ENCODE measurements at regions not wholly inside any gene's neighbourhood (a gene's known extent, or its start where the extent isn't known, plus 50 kb on each side); places are given as distances from the start of the nearest gene placed in this dataset.
A peak's percentile ranks its signal among the peaks of the same experiment; 100 is the strongest.

GRCh38 chr11:45057938-45058646 is 88.3 kb upstream of the PRDM11 start:
- Mint-ChIP-seq H3K27me3 (peaks cover 9 to 19% (median 12%) of the 10 kb centered on the region in 3 donors), H3K36me3 (no peaks in the 10 kb centered on the region), H3K4me1 (peaks cover 9 to 21% (median 15%) of the 10 kb centered on the region in 3 donors), H3K9me3 (peaks cover 0 to 2% (median 0%) of the 10 kb centered on the region in 7 donors), H3K27ac (no peak overlapping the region), H3K4me3 (no peak overlapping the region)
- DNase-seq, result no peak
- ATAC-seq (ENCODE audit: low read depth in 2 of 2), result no peak

DNA sequence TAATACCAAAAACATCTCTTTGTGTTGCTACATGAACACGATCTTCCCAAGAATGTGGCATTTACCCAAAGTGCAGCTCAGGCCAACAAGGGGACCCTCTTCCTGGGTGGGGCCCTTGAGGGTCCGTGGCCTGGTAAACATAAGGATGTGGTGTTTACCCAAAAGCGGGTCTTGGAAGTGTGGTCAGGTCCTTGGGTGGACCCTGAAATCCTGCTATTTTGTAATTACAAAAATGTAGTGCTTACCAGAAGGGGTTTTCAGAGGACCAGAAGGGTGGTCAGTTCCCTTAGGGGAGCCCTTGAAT is 87.8 kb upstream of the PRDM11 start:
- Mint-ChIP-seq H3K4me1 (peaks cover 7 to 21% (median 13%) of the 10 kb centered on the region in 3 donors), H3K4me3 (no peak overlapping the region), H3K27ac (no peak overlapping the region), H3K36me3 (no peaks in the 10 kb centered on the region), H3K9me3 (peaks cover 0 to 4% (median 2%) of the 10 kb centered on the region in 7 donors), H3K27me3 (peaks cover 7 to 19% (median 11%) of the 10 kb centered on the region in 3 donors)
- DNase-seq (no peak), ATAC-seq (ENCODE audit: low read depth in 2 of 2) (no peak)

GRCh38 chr11:45060707-45061106 is 85.7 kb upstream of the PRDM11 start:
- no peaks in the 10 kb centered on the region for H3K36me3 Mint-ChIP-seq
- H3K27me3 Mint-ChIP-seq, result peaks cover 0 to 4% (median 0%) of the 10 kb centered on the region in 3 donors
- peaks cover 0 to 9% (median 6%) of the 10 kb centered on the region in 7 donors for H3K9me3 Mint-ChIP-seq
- peak overlapping the region in 1 of 6 donors; percentile 37 for H3K27ac Mint-ChIP-seq
- H3K4me3 Mint-ChIP-seq, result no peak overlapping the region
- DNase-seq (no peak), ATAC-seq (ENCODE audit: low read depth in 2 of 2) (no peak)
- peaks cover 0 to 5% (median 0%) of the 10 kb centered on the region in 3 donors for H3K4me1 Mint-ChIP-seq

GRCh38 chr11:45061641-45062040 is 84.8 kb upstream of the PRDM11 start:
- Mint-ChIP-seq H3K4me3 (no peak overlapping the region), H3K4me1 (peaks cover 0 to 4% (median 0%) of the 10 kb centered on the region in 3 donors), H3K36me3 (peaks cover 0 to 2% of the 10 kb centered on the region in 2 donors), H3K27me3 (no peaks in the 10 kb centered on the region), H3K9me3 (peaks cover 1 to 15% (median 6%) of the 10 kb centered on the region in 7 donors), H3K27ac (no peak overlapping the region)
- DNase-seq (no peak), ATAC-seq (ENCODE audit: low read depth in 2 of 2) (no peak)

- H3K4me3 Mint-ChIP-seq, result no peak overlapping the region
- ATAC-seq (ENCODE audit: low read depth in 2 of 2) (no peak), DNase-seq (no peak)
- H3K4me1 Mint-ChIP-seq, result peaks cover 0 to 4% (median 0%) of the 10 kb centered on the region in 3 donors
- no peak overlapping the region for H3K27ac Mint-ChIP-seq
- peaks cover 0 to 7% of the 10 kb centered on the region in 2 donors for H3K36me3 Mint-ChIP-seq
- H3K9me3 Mint-ChIP-seq, result peaks cover 5 to 20% (median 9%) of the 10 kb centered on the region in 7 donors
- no peaks in the 10 kb centered on the region for H3K27me3 Mint-ChIP-seq
Measured at GRCh38 chr11:45062115-45062514, 84.3 kb upstream of the PRDM11 start.

- no peak overlapping the region for H3K4me3 Mint-ChIP-seq
- H3K9me3 Mint-ChIP-seq, result peaks cover 5 to 20% (median 9%) of the 10 kb centered on the region in 7 donors
- H3K27me3 Mint-ChIP-seq, result no peaks in the 10 kb centered on the region
- ATAC-seq (ENCODE audit: low read depth in 2 of 2) (no peak), DNase-seq (no peak)
- peaks cover 0 to 5% (median 0%) of the 10 kb centered on the region in 3 donors for H3K4me1 Mint-ChIP-seq
- H3K27ac Mint-ChIP-seq, result no peak overlapping the region
- H3K36me3 Mint-ChIP-seq, result peaks cover 0 to 8% of the 10 kb centered on the region in 2 donors
Measured at GRCh38 chr11:45062974-45063635, 83.3 kb upstream of the PRDM11 start.

DNA sequence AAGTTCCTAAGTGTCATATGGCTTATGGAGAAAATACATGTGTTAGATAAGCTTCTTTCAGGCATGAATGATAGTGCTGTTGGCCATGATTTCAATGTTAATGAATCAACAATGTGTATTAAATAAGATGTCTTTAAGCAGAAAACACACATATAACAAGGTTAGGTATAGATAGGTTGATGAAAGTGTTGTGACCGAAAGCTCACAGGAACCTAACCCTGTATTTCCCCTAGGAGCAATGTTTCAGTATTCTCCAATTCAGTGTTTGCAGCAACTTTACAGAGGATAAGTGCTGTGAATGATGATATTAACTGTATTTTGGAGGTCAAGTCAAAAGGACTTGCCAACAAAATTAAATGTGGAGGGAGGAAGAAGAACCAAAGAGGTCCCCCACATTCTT is 82.8 kb upstream of the PRDM11 start:
- no peak for ATAC-seq (ENCODE audit: low read depth in 2 of 2)
- Mint-ChIP-seq H3K4me3 (no peak overlapping the region), H3K36me3 (peaks cover 0 to 8% of the 10 kb centered on the region in 2 donors), H3K4me1 (peaks cover 0 to 8% (median 0%) of the 10 kb centered on the region in 3 donors), H3K27ac (no peak overlapping the region), H3K9me3 (peaks cover 5 to 20% (median 9%) of the 10 kb centered on the region in 7 donors), H3K27me3 (no peaks in the 10 kb centered on the region)
- DNase-seq, result no peak

- peaks cover 17 to 20% (median 18%) of the 10 kb centered on the region in 3 donors for H3K4me1 Mint-ChIP-seq
- DNase-seq, result no peak
- H3K4me3 Mint-ChIP-seq, result no peak overlapping the region
- peaks cover 5 to 20% (median 8%) of the 10 kb centered on the region in 7 donors for H3K9me3 Mint-ChIP-seq
- H3K27ac Mint-ChIP-seq, result no peak overlapping the region
- H3K27me3 Mint-ChIP-seq, result no peaks in the 10 kb centered on the region
- no peak for ATAC-seq (ENCODE audit: low read depth in 2 of 2)
- peaks cover 0 to 8% of the 10 kb centered on the region in 2 donors for H3K36me3 Mint-ChIP-seq
Measured at GRCh38 chr11:45067966-45068365, 78.5 kb upstream of the PRDM11 start.

- Mint-ChIP-seq H3K36me3 (peaks cover 0 to 8% of the 10 kb centered on the region in 2 donors), H3K27me3 (no peaks in the 10 kb centered on the region), H3K4me3 (no peak overlapping the region), H3K9me3 (peaks cover 3 to 9% (median 5%) of the 10 kb centered on the region in 7 donors), H3K27ac (peak overlapping the region in 2 of 6 donors; percentile 65 to 68), H3K4me1 (peaks cover 34 to 45% (median 42%) of the 10 kb centered on the region in 3 donors)
- ATAC-seq (ENCODE audit: low read depth in 2 of 2), result no peak
- DNase-seq, result no peak
Measured at GRCh38 chr11:45071232-45071631, 75.2 kb upstream of the PRDM11 start.

GRCh38 chr11:45073685-45074141 is 72.7 kb upstream of the PRDM11 start:
- no peaks in the 10 kb centered on the region for H3K9me3 Mint-ChIP-seq
- peak overlapping the region in 4 of 6 donors; percentile 60 to 94 (median 85) for H3K27ac Mint-ChIP-seq
- H3K4me3 Mint-ChIP-seq, result peak overlapping the region in 7 of 8 donors; percentile 56 to 86 (median 79)
- peaks cover 34 to 51% (median 51%) of the 10 kb centered on the region in 3 donors for H3K4me1 Mint-ChIP-seq
- ATAC-seq (ENCODE audit: low read depth in 2 of 2), result peak; percentile 94
- no peak for DNase-seq
- H3K36me3 Mint-ChIP-seq, result no peaks in the 10 kb centered on the region
- no peaks in the 10 kb centered on the region for H3K27me3 Mint-ChIP-seq

DNA sequence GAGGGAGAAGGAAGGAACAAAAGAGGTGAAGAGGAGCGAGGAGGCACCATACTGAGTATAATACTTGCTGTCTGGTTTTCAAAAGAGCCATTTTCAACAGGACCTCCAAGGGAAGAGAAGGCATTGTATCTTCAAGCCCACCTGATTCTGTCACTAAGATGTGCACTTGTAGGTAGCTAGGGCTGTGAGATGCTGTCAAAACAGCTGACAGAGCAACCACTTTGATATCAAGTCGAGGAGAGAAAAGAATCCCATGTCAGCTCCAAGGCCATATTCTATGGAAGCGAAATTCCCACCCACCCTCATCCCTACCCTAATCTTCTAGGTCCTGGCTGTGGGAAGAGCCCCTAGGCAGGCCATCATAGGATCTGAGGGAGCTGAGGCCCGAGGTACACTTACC is 70.9 kb upstream of the PRDM11 start:
- Mint-ChIP-seq H3K9me3 (no peaks in the 10 kb centered on the region), H3K4me1 (peaks cover 51 to 69% (median 69%) of the 10 kb centered on the region in 3 donors), H3K36me3 (no peaks in the 10 kb centered on the region), H3K27ac (peak overlapping the region in 3 of 6 donors; percentile 0 to 31 (median 23)), H3K4me3 (peak overlapping the region in 1 of 8 donors; percentile 1), H3K27me3 (no peaks in the 10 kb centered on the region)
- DNase-seq, result no peak
- no peak for ATAC-seq (ENCODE audit: low read depth in 2 of 2)

DNA sequence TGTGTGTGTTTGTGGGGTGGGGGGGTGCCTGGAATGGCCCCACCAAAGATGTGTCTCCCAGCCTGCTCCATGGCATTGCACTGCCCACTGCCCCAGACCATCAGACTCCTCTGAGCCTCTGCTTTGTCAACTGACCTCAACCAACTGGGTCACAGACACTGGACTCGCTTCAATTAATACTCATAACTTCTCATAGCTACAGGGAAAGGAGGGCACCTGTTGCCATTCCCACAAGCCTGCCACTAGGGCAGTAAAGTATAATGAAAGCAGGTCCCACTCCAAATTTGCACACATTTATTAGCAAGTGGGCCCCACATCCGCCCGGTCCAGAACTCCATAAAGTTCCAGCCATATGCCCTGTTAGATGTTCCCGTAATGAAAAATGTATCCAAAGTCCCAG is 70.5 kb upstream of the PRDM11 start:
- H3K36me3 Mint-ChIP-seq, result no peaks in the 10 kb centered on the region
- H3K9me3 Mint-ChIP-seq, result peaks cover 0 to 1% (median 0%) of the 10 kb centered on the region in 7 donors
- H3K27me3 Mint-ChIP-seq, result no peaks in the 10 kb centered on the region
- peaks cover 55 to 73% (median 73%) of the 10 kb centered on the region in 3 donors for H3K4me1 Mint-ChIP-seq
- ATAC-seq (ENCODE audit: low read depth in 2 of 2) (no peak), DNase-seq (no peak)
- peak overlapping the region in 1 of 6 donors; percentile 53 for H3K27ac Mint-ChIP-seq
- peak overlapping the region in 1 of 8 donors; percentile 30 for H3K4me3 Mint-ChIP-seq

DNA sequence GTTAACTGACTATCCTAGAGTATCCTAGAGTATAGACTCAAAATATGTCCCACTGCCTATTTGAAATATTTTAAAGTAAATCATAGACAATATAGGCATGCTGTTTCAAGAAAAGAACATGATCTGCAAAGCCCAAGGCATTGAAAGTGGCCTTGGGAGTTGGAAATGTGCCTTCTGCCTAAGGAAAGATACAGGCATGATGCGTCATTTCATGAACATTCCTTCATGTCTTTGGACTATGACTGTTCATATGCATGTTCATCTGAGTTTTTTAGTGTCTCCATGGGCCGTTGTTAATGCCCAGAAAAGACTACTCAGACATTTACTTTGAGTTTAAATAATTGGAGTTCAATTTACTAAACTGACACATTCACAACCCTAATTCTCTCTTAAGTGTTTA is 69.7 kb upstream of the PRDM11 start:
- H3K36me3 Mint-ChIP-seq, result no peaks in the 10 kb centered on the region
- no peak overlapping the region for H3K27ac Mint-ChIP-seq
- H3K4me3 Mint-ChIP-seq, result no peak overlapping the region
- ATAC-seq (ENCODE audit: low read depth in 2 of 2) (no peak), DNase-seq (no peak)
- peaks cover 55 to 76% (median 74%) of the 10 kb centered on the region in 3 donors for H3K4me1 Mint-ChIP-seq
- peaks cover 0 to 3% (median 0%) of the 10 kb centered on the region in 7 donors for H3K9me3 Mint-ChIP-seq
- no peaks in the 10 kb centered on the region for H3K27me3 Mint-ChIP-seq

All from naive B cell (primary cell).